ENCODE measurements at regions not wholly inside any gene's neighbourhood (a gene's known extent, or its start where the extent isn't known, plus 50 kb on each side); places are given as distances from the start of the nearest gene placed in this dataset.

DNA sequence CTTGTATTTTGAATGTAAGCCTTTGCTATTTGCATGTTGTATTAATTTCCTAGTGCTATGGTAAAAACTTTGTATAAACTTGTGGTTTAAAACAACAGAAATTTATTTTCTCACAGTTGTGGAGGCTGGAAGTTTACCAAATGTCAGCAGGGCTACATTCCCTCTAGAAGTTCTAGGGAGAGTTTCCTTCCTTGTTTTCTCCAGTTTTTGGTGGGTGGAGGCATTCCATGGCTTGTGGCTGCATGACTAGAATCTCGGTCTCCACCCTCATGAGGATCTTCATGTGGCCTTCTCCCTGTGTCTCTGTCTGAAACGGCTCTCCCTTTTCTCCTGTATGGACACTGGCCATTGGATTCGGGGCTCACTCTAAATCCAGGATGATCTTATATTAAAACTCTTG, 482.2 kb upstream of the GOT2 start:
- Histone ChIP-seq H3K36me3 (ENCODE audit: low read depth, missing control alignments) (no peaks in the 10 kb centered on the region), H3K9me3 (no peaks in the 10 kb centered on the region), H3K4me1 (no peaks in the 10 kb centered on the region), H3K27ac (no peak overlapping the region), H3K4me3 (no peak overlapping the region), H3K27me3 (no peaks in the 10 kb centered on the region)
- intact Hi-C loops (cut with DNase I; ENCODE audit: low total_unique reads) = no loop called here
- no peak for TF ChIP-seq POLR2A (IDR thresholded peaks at IDR 0.05)
- TF ChIP-seq, protein P1, sequence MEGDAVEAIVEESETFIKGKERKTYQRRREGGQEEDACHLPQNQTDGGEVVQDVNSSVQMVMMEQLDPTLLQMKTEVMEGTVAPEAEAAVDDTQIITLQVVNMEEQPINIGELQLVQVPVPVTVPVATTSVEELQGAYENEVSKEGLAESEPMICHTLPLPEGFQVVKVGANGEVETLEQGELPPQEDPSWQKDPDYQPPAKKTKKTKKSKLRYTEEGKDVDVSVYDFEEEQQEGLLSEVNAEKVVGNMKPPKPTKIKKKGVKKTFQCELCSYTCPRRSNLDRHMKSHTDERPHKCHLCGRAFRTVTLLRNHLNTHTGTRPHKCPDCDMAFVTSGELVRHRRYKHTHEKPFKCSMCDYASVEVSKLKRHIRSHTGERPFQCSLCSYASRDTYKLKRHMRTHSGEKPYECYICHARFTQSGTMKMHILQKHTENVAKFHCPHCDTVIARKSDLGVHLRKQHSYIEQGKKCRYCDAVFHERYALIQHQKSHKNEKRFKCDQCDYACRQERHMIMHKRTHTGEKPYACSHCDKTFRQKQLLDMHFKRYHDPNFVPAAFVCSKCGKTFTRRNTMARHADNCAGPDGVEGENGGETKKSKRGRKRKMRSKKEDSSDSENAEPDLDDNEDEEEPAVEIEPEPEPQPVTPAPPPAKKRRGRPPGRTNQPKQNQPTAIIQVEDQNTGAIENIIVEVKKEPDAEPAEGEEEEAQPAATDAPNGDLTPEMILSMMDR (IDR thresholded peaks at IDR 0.05) = no peak
- WGBS, 2 donors = 92 to 93% methylated on average over 3 of the region's 3 CpGs
- DNase-seq = no peak

DNA sequence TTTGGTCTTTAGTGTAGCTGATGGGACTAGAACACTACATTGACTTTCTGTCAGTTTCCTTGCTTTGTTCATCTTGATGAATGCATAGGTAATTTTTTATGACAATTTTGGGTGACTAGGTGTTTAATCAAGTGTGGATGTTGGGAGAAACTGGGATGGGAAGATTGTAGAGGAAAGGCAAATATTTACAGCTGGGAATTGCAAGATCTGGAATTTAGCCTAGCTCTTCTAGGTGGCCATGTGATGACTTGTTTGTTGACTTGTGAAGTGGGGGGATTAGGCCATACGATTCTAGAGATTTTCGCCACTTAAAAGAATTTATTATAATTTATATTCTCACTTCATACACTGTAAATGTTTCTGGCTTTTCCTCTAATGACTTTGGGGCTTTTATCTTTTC, 480.3 kb upstream of the GOT2 start:
- Histone ChIP-seq H3K4me1 (peaks cover 11% of the 10 kb centered on the region), H3K27me3 (no peaks in the 10 kb centered on the region), H3K36me3 (ENCODE audit: low read depth, missing control alignments) (no peaks in the 10 kb centered on the region), H3K4me3 (no peak overlapping the region), H3K9me3 (no peaks in the 10 kb centered on the region), H3K27ac (no peak overlapping the region)
- TF ChIP-seq, protein P1 (IDR thresholded peaks at IDR 0.05) = no peak
- TF ChIP-seq POLR2A (IDR thresholded peaks at IDR 0.05) = no peak
- WGBS, 2 donors = 56 to 86% methylated on average over 2 of the region's 2 CpGs
- DNase-seq = no peak
- intact Hi-C loops (cut with DNase I; ENCODE audit: low total_unique reads) = no loop called here

DNA sequence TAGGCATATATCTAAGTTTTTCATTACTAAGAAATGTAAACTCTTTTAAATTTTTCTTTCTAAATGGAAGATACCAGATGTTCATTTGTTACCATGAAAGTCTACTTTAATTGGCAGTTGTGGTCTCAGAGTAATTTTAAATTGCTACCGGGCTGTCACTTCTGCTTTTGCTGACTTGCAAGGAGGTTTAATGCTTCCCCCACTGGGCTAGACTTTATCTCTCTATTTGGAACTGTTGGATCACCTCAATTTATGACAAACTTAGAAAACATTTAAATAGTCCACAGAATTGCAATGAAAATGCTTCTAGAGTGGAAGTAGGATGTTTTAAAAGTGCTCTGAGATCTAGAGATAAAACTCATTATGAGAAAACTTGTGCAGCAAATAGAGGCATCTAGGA, 479.8 kb upstream of the GOT2 start:
- DNase-seq = no peak
- Histone ChIP-seq H3K4me1 (peaks cover 11% of the 10 kb centered on the region), H3K4me3 (no peak overlapping the region), H3K27me3 (no peaks in the 10 kb centered on the region), H3K27ac (no peak overlapping the region), H3K9me3 (no peaks in the 10 kb centered on the region), H3K36me3 (ENCODE audit: low read depth, missing control alignments) (no peaks in the 10 kb centered on the region)
- TF ChIP-seq, protein P1 (IDR thresholded peaks at IDR 0.05) = no peak
- no peak for TF ChIP-seq POLR2A (IDR thresholded peaks at IDR 0.05)
- intact Hi-C loops (cut with DNase I; ENCODE audit: low total_unique reads) = no loop called here
- WGBS, 2 donors = 67 to 77% methylated on average over 1 of the region's 1 CpG

DNA sequence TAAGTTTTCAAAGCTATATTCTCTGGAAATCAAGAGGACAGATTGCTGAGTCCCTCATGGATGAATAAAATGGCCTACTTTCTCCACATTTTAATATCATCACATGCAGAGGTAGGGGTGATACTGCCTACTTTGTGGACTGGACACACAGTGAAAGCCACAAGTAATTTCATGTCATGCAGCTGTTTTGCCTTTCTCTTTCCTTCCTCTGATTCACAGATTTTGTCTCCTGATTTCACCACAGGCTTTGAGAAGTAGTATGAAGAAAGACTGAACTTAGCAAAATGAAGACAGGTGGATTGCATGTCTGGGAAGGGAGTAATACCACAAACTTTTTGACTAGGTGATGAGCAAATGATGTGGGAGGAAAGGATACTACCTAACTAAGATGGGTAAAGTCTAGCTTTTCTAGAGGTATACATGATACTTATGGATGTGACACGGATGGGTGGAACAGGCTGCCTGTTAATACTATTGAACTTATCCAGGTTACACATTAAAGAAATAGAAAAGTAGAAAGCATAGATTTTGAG, 478.4 kb upstream of the GOT2 start:
- no peak for DNase-seq
- peaks cover 11% of the 10 kb centered on the region for H3K4me1 ChIP-seq
- no peak for TF ChIP-seq POLR2A (IDR thresholded peaks at IDR 0.05)
- TF ChIP-seq, protein P1 (IDR thresholded peaks at IDR 0.05) = no peak
- H3K36me3 ChIP-seq (ENCODE audit: low read depth, missing control alignments) = no peaks in the 10 kb centered on the region
- intact Hi-C loops (cut with DNase I; ENCODE audit: low total_unique reads) = no loop called here
- H3K27ac ChIP-seq = no peak overlapping the region
- no peak overlapping the region for H3K4me3 ChIP-seq
- WGBS, 2 donors = 98 to 100% methylated on average over 1 of the region's 1 CpG
- no peaks in the 10 kb centered on the region for H3K9me3 ChIP-seq
- no peaks in the 10 kb centered on the region for H3K27me3 ChIP-seq

DNA sequence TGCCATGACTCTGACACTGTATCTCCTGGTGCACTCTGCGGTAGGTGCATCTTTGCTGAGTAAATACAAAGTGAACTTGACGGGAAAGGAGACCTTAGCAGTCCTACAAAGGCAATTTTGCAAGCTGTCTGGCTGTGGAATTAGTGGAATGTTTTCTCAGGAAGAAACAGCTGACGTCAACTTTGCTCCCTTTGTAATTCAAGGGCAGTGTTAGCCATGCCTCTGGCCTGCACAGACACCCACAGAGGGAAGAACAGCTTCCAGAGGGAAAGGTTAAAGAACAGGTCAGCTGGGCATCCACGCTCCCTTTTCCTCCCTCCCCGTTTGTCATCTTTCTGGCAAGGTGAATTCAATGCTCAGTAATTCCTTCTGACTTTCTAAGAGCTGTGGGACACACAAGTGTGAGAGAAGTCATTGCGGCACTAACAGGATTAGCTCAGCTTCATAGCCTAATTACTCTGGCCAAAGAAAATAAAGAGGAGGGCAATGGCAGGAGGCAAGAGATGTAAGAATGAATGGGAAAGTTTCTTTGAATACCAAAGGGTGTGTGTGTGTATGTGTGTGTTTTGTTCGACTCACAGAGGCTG, 476.9 kb upstream of the GOT2 start:
- no peak overlapping the region for H3K27ac ChIP-seq
- TF ChIP-seq, protein P1 (IDR thresholded peaks at IDR 0.05) = no peak
- TF ChIP-seq POLR2A (IDR thresholded peaks at IDR 0.05) = no peak
- no peaks in the 10 kb centered on the region for H3K27me3 ChIP-seq
- intact Hi-C loops (cut with DNase I; ENCODE audit: low total_unique reads) = no loop called here
- peak; percentile 37 for DNase-seq
- H3K4me1 ChIP-seq = peaks cover 11% of the 10 kb centered on the region
- no peaks in the 10 kb centered on the region for H3K36me3 ChIP-seq (ENCODE audit: low read depth, missing control alignments)
- WGBS, 2 donors = 22 to 29% methylated on average over 7 of the region's 7 CpGs
- no peaks in the 10 kb centered on the region for H3K9me3 ChIP-seq
- no peak overlapping the region for H3K4me3 ChIP-seq

Measured in testis (tissue), 2 donors.